H9 (cell line): ENCODE measurements at regions not wholly inside any gene's neighbourhood (a gene's known extent, or its start where the extent isn't known, plus 50 kb on each side); places are given as distances from the start of the nearest gene placed in this dataset.

ENCODE experiments used
- DNase-seq: peaks from one replicate; pipeline ENCODE4 v3.0.0-alpha.2; 2017
- H2AFZ ChIP-seq: one replicate; pipeline ENCODE4 v1.6.1; 2013; ENCODE audit warnings: mild to moderate bottlenecking, low read length, control low read depth, moderate library complexity
- H2AK5ac ChIP-seq: 2 replicates; pipeline ENCODE4 v1.6.1; 2013; ENCODE audit warnings: low read length, control low read depth, mixed read lengths; ENCODE audit not compliant: insufficient read length
- H2BK120ac ChIP-seq: one replicate; pipeline ENCODE4 v1.6.1; 2013; ENCODE audit warnings: low read depth, mild to moderate bottlenecking, low read length, control low read depth, inconsistent platforms; ENCODE audit not compliant: poor library complexity, severe bottlenecking
- H2BK12ac ChIP-seq: 2 replicates; pipeline ENCODE4 v1.6.1; 2013; ENCODE audit warnings: low read length, control low read depth, mixed read lengths, low read depth; ENCODE audit not compliant: insufficient read length
- H2BK15ac ChIP-seq: 2 replicates; pipeline ENCODE4 v1.6.1; 2013; ENCODE audit warnings: low read depth, low read length, control low read depth
- H2BK20ac ChIP-seq: one replicate; pipeline ENCODE4 v1.6.1; 2013; ENCODE audit warnings: low read depth, mild to moderate bottlenecking, low read length, control low read depth, inconsistent platforms; ENCODE audit not compliant: poor library complexity, severe bottlenecking
- H2BK5ac ChIP-seq: 2 replicates; pipeline ENCODE4 v1.6.1; 2013; ENCODE audit warnings: low read length, control low read depth, mixed read lengths; ENCODE audit not compliant: insufficient read length
- H3K14ac ChIP-seq: 2 replicates; pipeline ENCODE4 v1.6.1; 2013; ENCODE audit warnings: low read length, control low read depth; ENCODE audit not compliant: insufficient read depth
- H3K18ac ChIP-seq: 2 replicates; pipeline ENCODE4 v1.6.1; 2013; ENCODE audit warnings: low read depth, mild to moderate bottlenecking, mixed read lengths, low read length, control low read depth; ENCODE audit not compliant: insufficient read length
- H3K23ac ChIP-seq: 2 replicates; pipeline ENCODE4 v1.6.1; 2013; ENCODE audit warnings: low read length, control low read depth, mixed read lengths, low read depth; ENCODE audit not compliant: insufficient read length
- H3K23me2 ChIP-seq: 2 replicates; pipeline ENCODE4 v1.6.1; 2013; ENCODE audit warnings: low read depth, mild to moderate bottlenecking, mixed read lengths, low read length, control low read depth; ENCODE audit not compliant: insufficient read length, poor library complexity, severe bottlenecking
- H3K27ac ChIP-seq: 2 replicates; pipeline ENCODE4 v1.5.1; 2013; ENCODE audit warnings: low read length, control low read depth, mixed read lengths, low read depth; ENCODE audit not compliant: insufficient read length
- H3K27me3 ChIP-seq: 2 replicates; pipeline ENCODE4 v1.6.1; 2013; ENCODE audit warnings: low read length, control low read depth, inconsistent platforms; ENCODE audit not compliant: insufficient read depth
- H3K4ac ChIP-seq: 2 replicates; pipeline ENCODE4 v1.6.1; 2013; ENCODE audit warnings: low read depth, mild to moderate bottlenecking, control low read depth, inconsistent platforms, low read length, moderate library complexity
- H3K4me1 ChIP-seq: 2 replicates; pipeline ENCODE4 v1.6.1; 2013; ENCODE audit warnings: low read length, control low read depth, inconsistent platforms; ENCODE audit not compliant: insufficient read depth
- H3K4me2 ChIP-seq: 2 replicates; pipeline ENCODE4 v1.6.1; 2013; ENCODE audit warnings: low read length, control low read depth, mixed read lengths; ENCODE audit not compliant: insufficient read length, insufficient read depth
- H3K56ac ChIP-seq: 2 replicates; pipeline ENCODE4 v1.6.1; 2013; ENCODE audit warnings: low read depth, mild to moderate bottlenecking, mixed read lengths, low read length, control low read depth; ENCODE audit not compliant: insufficient read length
- H3K79me1 ChIP-seq: 2 replicates; pipeline ENCODE4 v1.6.1; 2013; ENCODE audit warnings: low read depth, mild to moderate bottlenecking, moderate library complexity, low read length, control low read depth, inconsistent platforms; ENCODE audit not compliant: insufficient read depth, poor library complexity, severe bottlenecking
- H3K79me2 ChIP-seq: 2 replicates; pipeline ENCODE4 v1.6.1; 2013; ENCODE audit warnings: low read length, control low read depth, inconsistent platforms; ENCODE audit not compliant: insufficient read depth
- H3K9ac ChIP-seq: 2 replicates; pipeline ENCODE4 v1.6.1; 2013; ENCODE audit warnings: low read length, control low read depth, mixed read lengths; ENCODE audit not compliant: insufficient read length; ENCODE audit errors: extremely low read depth
- H3K9me3 ChIP-seq: one replicate; pipeline ENCODE4 v1.6.1; 2013; ENCODE audit warnings: low read depth, low read length, inconsistent platforms; ENCODE audit not compliant: control insufficient read depth
- H3T11ph ChIP-seq: one replicate; pipeline ENCODE4 v1.6.1; 2013; ENCODE audit warnings: mild to moderate bottlenecking, low read length, control low read depth, inconsistent platforms
- H4K20me1 ChIP-seq: one replicate; pipeline ENCODE4 v1.6.1; 2013; ENCODE audit not compliant: control insufficient read depth, insufficient read length, insufficient read depth
- H4K5ac ChIP-seq: 2 replicates; pipeline ENCODE4 v1.6.1; 2013; ENCODE audit warnings: low read depth, mild to moderate bottlenecking, mixed read lengths, low read length, control low read depth; ENCODE audit not compliant: insufficient read length
- H4K8ac ChIP-seq: replicated peaks from 2 replicates; pipeline ENCODE4 v1.6.1; 2013; ENCODE audit warnings: low read length, control low read depth, mixed read lengths, low read depth; ENCODE audit not compliant: insufficient read length
- H4K91ac ChIP-seq: 2 replicates; pipeline ENCODE4 v1.6.1; 2013; ENCODE audit warnings: low read depth, mild to moderate bottlenecking, moderate library complexity, mixed read lengths, low read length, control low read depth; ENCODE audit not compliant: insufficient read length
- H3K27ac Mint-ChIP-seq, 3 experiments: 2 replicates in 2 of 3; 3 replicates in 1 of 3; pipeline ENCODE4 v1.8.0; 2020 to 2021; ENCODE audit warnings: mixed read lengths in 3 of 3, mild to moderate bottlenecking in 1 of 3, moderate library complexity in 1 of 3
- H3K27me3 Mint-ChIP-seq: 2 replicates; pipeline ENCODE4 v1.8.0; 2021; ENCODE audit warnings: low read depth, mild to moderate bottlenecking, moderate library complexity, mixed read lengths
- H3K36me3 Mint-ChIP-seq, 3 experiments: 2 replicates in 2 of 3; 3 replicates in 1 of 3; pipeline ENCODE4 v1.8.0; 2020 to 2021; ENCODE audit warnings: low read depth in 3 of 3, mixed read lengths in 3 of 3; ENCODE audit not compliant: insufficient read depth in 1 of 3
- H3K4me1 Mint-ChIP-seq, 2 experiments: 2 replicates each; pipeline ENCODE4 v1.8.0; 2020; ENCODE audit warnings: mixed read lengths in 2 of 2
- H3K4me3 Mint-ChIP-seq, 2 experiments: 2 replicates in 1 of 2; 3 replicates in 1 of 2; pipeline ENCODE4 v1.8.0; 2020 to 2021; ENCODE audit warnings: mild to moderate bottlenecking in 2 of 2, mixed read lengths in 2 of 2, moderate library complexity in 1 of 2
- H3K9me3 Mint-ChIP-seq, 2 experiments: 2 replicates in 1 of 2; 3 replicates in 1 of 2; pipeline ENCODE4 v1.8.0; 2020; ENCODE audit warnings: mild to moderate bottlenecking in 2 of 2, mixed read lengths in 2 of 2, moderate library complexity in 1 of 2
- WGBS: extraction: QIAGEN DNeasy Blood & Tissue Kit; methylation state at CpG from one replicate; pipeline ENCODE4 v1.1.7; 2013; ENCODE audit warnings: missing lambda C conversion rate, low lambda C conversion rate, mixed read lengths; ENCODE audit not compliant: insufficient read length; ENCODE audit errors: extremely low coverage; 5-methylcytosine and 5-hydroxymethylcytosine counted together
- TF ChIP-seq, protein P1 (sequence below): fragments of 200-600 bp; sonication (generic); conservative IDR thresholded peaks from 3 replicates; pipeline ENCODE4 v1.8.0; 2021; ENCODE audit warnings: antibody characterized with exemption, mild to moderate bottlenecking

DNA sequence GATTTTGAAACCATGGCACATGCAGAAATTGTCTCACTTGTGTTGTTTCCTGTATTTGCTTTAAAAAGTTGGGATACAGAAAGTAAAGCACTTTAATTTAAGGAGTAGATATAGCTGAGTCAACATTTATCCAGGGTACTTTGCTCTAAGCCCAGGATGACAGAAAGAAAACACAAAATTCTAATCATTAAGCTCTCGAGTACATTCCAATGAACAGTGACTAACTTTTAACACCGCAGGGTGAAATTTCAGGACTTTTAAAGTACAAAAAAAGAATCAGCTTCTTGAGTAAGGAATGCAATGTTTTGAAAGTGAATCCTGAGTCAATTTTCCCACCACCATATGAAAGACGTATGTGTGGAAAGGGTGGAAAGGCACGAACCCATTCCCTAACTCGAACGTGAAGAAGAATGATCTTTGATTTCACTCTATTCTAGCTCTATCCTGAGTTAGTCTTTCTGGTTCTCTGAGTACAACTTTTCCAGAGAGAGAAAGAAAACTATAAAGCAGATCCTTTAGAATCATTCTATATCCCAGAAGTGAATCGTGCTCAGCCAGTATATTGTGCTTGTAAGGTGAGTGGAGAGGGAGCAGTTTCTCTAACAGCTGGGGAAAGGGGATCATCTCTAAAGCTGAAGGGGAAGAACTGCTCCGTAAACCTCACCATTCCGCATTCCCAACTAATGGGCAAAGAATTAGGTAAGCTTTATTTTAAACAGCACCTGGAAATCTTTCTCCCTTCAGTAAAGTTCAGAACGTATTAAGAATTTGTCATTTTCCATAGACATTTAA is 779.0 kb upstream of the FLRT2 start:
- Histone ChIP-seq H2BK20ac (no peak overlapping the region), H3K23ac (no peak overlapping the region), H3K23me2 (no peaks in the 10 kb centered on the region), H2BK12ac (no peak overlapping the region), H3K56ac (no peak overlapping the region), H2AFZ (no peak overlapping the region), H3K9me3 (no peaks in the 10 kb centered on the region), H3K9ac (no peak overlapping the region), H4K8ac (no peak overlapping the region), H3T11ph (no peak overlapping the region), H3K27me3 (no peaks in the 10 kb centered on the region), H3K27ac (no peak overlapping the region), H4K91ac (no peak overlapping the region), H3K4me2 (no peak overlapping the region), H2AK5ac (no peak overlapping the region), H2BK5ac (no peak overlapping the region), H2BK15ac (no peak overlapping the region), H2BK120ac (no peak overlapping the region), H4K5ac (no peak overlapping the region), H3K79me1 (no peaks in the 10 kb centered on the region), H3K4ac (no peak overlapping the region), H3K18ac (no peak overlapping the region), H3K4me1 (no peaks in the 10 kb centered on the region), H3K79me2 (no peaks in the 10 kb centered on the region), H4K20me1 (no peaks in the 10 kb centered on the region), H3K14ac (no peak overlapping the region)
- Mint-ChIP-seq H3K27ac (no peak overlapping the region), H3K4me1 (peaks cover 0 to 21% of the 10 kb centered on the region in 2 experiments; a peak in 2 of 4 replicates), H3K27me3 (no peaks in the 10 kb centered on the region), H3K36me3 (0 out of 7 replicates have a peak, but pooled peaks cover 0 to 2% (median 0%) of the 10 kb centered on the region in 3 experiments), H3K4me3 (no peak overlapping the region), H3K9me3 (peaks cover 5% of the 10 kb centered on the region in 2 experiments; a peak in 3 of 5 replicates)
- DNase-seq = no peak
- TF ChIP-seq, protein P1, sequence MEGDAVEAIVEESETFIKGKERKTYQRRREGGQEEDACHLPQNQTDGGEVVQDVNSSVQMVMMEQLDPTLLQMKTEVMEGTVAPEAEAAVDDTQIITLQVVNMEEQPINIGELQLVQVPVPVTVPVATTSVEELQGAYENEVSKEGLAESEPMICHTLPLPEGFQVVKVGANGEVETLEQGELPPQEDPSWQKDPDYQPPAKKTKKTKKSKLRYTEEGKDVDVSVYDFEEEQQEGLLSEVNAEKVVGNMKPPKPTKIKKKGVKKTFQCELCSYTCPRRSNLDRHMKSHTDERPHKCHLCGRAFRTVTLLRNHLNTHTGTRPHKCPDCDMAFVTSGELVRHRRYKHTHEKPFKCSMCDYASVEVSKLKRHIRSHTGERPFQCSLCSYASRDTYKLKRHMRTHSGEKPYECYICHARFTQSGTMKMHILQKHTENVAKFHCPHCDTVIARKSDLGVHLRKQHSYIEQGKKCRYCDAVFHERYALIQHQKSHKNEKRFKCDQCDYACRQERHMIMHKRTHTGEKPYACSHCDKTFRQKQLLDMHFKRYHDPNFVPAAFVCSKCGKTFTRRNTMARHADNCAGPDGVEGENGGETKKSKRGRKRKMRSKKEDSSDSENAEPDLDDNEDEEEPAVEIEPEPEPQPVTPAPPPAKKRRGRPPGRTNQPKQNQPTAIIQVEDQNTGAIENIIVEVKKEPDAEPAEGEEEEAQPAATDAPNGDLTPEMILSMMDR = no peak
- no CpG with 5 or more reads among the region's 10 CpGs for WGBS
